ENCODE measurements at regions not wholly inside any gene's neighbourhood (a gene's known extent, or its start where the extent isn't known, plus 50 kb on each side); places are given as distances from the start of the nearest gene placed in this dataset.
"Not testable (repeated sequence)": the region's sequence is repeated elsewhere in the genome, so short reads cannot be mapped to it uniquely, and the experiment has no call there.

GRCh38 chr10:45564303-45564959 lies 108.1 kb downstream of the ZFAND4 start:
- DNase-seq = no peak

- DNase-seq = no peak
Observed at GRCh38 chr10:45561952-45562351, 110.6 kb downstream of the ZFAND4 start.

- DNase-seq = no peak
Observed at GRCh38 chr10:45560262-45560661, 112.3 kb downstream of the ZFAND4 start.

DNA sequence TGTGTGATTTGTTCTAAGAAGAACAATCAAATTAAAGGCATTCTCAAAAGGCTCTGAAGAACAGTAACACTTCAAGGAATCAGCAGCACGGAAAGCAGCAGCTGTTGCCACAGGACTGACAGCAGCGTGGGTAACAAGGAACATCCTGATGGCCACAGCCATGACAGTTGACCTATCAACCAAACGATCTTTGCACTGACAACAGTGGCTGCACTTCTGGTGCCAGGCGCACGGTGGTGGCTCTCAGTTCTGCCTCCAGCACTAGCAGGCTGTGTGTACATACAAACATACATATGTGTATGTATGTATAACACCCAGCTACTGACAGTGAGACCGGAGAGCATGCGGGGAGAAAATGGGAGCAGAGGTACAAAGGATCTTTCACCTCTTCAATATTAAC lies 114.1 kb downstream of the ZFAND4 start:
- DNase-seq = peak; percentile 7

DNA sequence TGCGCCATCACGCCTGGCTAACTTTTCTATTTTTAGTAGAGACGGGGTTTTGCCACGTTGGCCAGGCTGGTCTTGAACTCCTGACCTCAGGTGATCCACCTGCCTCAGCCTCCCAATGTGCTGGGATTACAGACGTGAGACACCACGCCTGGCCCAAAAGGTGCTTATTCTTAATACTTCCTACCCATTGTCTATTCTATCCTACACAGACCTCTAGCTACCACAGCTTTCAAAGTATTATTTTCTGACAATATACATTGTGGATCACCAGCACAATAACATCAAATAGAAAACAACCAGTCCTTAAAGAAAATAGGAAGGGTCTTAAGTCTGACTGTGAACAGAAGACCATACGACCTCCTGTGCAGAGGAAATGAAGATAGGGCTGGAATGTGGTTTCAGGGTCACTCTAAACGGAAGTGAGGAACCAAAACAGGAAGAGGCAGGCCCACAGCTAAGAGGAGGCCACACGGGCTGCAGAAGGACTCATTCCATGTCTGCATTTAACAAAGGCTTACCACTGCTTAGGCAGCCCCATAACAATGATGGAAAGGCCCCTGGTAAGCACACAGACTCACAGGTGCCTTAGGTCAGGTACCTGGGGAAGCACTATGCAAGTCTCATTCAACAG lies 115.2 kb downstream of the ZFAND4 start:
- DNase-seq = no peak

- no peak for DNase-seq
Observed at GRCh38 chr10:45555795-45556194, 116.8 kb downstream of the ZFAND4 start.

- not testable (repeated sequence) for DNase-seq
Observed at GRCh38 chr10:45555332-45555731, 117.2 kb downstream of the ZFAND4 start.

DNA sequence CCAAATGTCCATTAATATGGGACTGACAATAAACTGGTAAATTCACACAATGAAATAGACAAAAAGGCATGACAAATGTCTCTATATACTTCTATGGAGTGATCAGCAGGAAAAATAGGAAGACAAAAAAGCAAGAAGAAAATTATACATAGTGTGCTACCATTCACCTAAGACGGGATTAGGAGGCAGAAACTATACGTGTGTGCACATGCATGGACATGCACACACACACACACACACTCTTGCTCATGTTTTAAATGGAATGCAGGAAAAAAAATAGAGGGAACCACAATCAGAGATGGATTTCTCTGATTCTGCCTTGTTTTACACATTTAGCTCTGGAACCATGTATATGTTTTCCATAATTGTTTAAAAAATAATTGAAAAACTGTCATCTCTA lies 119.0 kb downstream of the ZFAND4 start:
- DNase-seq = no peak

DNA sequence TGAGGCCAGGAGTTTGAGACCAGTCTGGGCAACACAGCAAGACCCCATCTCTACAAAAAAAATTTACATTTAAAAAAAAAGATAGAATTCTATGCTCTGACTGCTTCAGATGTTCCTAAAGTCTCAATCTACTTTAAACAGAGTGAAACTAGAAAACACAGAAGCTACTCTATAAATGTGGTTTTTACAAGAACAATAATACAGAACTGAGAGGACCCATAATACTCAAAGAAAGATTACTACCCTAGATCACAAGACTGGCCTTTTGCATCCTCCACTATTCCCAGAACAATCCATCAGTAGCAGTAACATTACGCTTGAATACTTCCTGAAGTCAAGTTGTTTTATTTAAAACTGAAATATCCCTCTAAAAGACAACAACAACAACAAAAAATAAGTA lies 119.4 kb downstream of the ZFAND4 start:
- DNase-seq = no peak

GRCh38 chr10:45552476-45552875 lies 120.1 kb downstream of the ZFAND4 start:
- DNase-seq = no peak

- DNase-seq = no peak
Observed at GRCh38 chr10:45550903-45551786, 121.4 kb downstream of the ZFAND4 start.

GRCh38 chr10:45548068-45548467 lies 124.5 kb downstream of the ZFAND4 start:
- no peak for DNase-seq

DNA sequence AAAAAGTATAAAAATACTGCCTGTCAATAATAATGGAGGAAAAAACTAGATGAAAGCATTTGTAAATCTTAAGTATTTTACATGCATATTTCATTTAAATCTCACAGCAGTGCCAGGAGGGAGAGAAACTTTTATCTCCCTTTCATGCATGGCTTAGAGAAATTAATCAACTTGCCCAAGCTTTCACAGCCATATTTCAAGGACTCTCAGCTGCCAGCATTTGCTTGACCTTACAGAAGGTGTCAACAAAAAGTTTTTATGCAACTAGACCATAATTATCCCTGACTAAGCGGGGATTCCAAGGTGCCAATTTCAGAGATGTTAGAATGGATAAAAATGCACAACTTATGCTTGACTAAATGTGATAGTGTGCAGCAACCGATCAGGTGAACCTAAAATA lies 125.4 kb downstream of the ZFAND4 start:
- DNase-seq = no peak

DNA sequence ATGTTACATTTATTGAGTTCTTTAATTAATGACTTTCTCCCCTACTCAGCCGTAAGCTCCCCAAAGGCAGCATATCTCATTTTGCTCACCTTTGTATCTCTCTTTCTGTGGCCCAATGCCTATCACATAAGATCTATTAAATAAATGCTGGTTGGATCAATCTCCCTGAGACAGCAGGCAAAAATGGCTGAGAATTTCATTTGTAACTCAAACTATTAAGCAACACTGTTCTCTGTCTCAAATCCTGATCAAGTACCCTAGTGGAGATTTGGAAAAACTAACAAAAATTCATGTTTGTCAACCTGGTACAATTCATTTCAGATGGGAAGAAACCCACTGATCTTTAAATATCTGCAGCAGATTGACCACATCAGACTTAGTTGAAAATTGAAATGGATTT lies 127.4 kb downstream of the ZFAND4 start:
- DNase-seq = no peak

DNA sequence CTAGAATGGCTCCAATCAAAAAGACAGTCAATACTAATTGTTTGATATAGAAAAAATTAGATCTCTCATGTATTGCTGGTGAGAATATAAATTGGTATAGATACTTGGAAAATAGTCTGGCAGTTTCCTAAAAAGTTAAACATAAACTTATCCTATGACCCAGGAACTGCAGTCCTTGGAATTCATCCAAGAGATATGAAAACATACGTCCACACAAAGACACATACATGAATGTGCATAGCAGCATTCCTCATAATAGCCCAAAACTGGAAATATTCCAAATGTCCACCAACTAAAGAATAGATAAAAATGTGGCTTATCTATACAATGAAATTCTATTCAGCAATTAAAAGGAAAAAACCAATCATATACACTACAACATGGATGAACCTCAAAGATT lies 128.4 kb downstream of the ZFAND4 start:
- no peak for DNase-seq

DNA sequence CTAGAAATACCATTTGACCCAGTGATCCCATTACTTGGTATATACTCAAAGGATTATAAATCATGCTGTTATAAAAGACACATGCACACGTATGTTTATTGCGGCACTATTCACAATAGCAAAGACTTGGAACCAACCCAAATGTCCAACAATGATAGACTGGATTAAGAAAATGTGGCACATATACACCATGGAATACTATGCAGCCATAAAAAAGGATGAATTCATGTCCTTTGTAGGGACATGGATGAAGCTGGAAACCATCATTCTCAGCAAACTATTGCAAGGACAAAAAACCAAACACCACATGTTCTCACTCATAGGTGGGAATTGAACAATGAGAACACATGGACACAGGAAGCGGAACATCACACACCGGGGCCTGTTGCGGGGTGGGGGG lies 131.5 kb downstream of the ZFAND4 start:
- not testable (repeated sequence) for DNase-seq

DNA sequence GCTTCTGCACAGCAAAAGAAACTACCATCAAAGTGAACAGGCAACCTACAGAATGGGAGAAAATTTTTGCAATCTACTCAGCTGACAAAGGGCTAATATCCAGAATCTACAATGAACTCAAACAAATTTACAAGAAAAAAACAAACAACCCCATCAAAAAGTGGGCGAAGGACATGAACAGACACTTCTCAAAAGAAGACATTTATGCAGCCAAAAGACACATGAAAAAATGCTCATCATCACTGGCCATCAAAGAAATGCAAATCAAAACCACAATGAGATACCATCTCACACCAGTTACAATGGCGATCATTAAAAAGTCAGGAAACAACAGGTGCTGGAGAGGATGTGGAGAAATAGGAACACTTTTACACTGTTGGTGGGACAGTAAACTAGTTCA lies 132.0 kb downstream of the ZFAND4 start:
- not testable (repeated sequence) for DNase-seq

GRCh38 chr10:45539569-45539968 lies 133.0 kb downstream of the ZFAND4 start:
- not testable (repeated sequence) for DNase-seq

GRCh38 chr10:45534572-45534971 lies 138.0 kb downstream of the ZFAND4 start:
- no peak for DNase-seq

DNA sequence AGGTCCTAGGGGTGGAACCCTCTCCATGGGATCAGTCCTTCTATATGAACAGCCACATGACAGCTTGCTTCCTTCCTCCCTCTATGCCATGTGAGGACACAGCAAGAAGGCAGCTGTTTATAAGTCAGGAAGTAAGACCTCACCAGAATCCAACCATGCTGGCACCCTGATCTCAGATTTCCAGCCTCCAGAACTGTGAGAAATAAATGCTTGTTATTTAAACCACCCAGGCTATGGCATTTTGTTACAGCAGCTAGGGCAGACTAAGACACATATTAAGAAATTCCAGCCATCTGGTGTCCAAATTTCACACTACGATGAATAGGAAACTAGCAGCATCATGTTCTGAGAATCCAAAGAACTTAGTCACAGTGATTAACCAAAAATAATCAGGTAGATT lies 140.1 kb downstream of the ZFAND4 start:
- DNase-seq = no peak

DNA sequence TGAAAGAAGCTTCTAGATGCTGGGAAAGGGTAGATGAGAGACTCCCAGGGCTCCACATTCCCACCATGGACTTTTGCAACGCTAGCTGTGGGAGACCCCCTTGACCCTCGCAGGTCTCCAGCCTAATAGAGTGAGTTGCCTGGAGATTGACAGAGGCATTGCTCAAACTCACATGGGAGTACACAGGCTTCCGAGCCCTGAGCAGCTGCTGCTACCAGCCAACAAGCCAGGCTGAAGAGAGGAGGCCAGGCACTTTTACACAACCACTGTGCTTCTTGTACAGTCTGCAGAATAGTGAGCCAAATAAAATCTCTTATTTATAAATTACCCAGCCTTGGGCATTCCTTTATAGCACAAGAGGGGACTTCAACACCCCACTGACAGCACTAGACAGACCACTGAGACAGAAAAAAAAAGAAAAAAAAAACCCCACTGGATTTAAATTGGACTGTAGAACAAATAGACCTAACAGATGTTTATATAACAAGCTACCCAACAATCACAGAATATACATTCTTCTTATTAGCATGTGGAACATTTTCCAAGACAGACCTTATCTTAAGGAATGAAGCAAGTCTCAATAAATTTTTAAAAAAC lies 146.2 kb downstream of the ZFAND4 start:
- DNase-seq = peak; percentile 39

DNA sequence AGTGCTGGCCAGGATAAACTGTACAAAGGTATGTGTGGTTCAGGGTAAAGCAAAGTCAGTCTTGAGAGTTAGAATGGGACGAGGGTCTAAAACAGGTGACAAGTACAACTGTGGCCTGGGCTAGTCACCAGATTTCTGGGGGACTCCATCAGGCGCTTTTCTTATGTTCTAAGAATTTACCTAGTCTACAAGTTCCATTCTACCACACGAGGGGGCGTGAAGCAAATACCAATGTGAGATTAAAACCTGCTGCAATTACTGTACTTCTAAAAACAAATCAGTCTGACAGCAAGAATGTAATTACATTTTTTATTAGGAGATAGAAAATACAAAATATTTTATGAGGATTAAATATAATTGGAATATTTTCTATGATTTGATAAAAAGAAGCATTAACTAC lies 146.5 kb downstream of the ALOX5 start:
- no peak for DNase-seq

DNA sequence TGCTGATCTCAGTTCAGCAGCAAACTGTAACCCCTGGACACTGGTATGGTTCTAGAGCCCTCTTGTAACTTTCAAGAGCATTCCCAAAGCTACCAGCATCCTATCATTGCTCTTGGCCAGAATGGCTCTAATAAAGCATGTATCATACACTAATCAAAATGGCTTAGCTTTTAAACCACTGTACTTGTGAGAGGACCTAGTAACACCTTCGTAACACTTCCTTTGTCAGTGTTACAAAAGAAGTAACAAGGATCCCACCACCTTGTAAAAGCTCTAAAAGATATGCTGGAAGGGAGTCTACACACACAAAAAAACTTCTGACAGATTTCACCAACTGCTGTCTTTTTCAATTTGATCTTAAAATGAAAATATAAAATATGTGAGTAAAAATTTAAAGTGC lies 144.7 kb downstream of the ALOX5 start:
- DNase-seq = no peak

GRCh38 chr10:45515630-45516029 lies 141.6 kb downstream of the ALOX5 start:
- peak; percentile 21 for DNase-seq
